HepG2 (cell line): ENCODE measurements at regions not wholly inside any gene's neighbourhood (a gene's known extent, or its start where the extent isn't known, plus 50 kb on each side); places are given as distances from the start of the nearest gene placed in this dataset.

ENCODE experiments used
- ATAC-seq: fragments of 200-7000 bp; cut with Tn5 transposase; 3 replicates; pipeline ENCODE4 v1.9.1; 2020; ENCODE audit warnings: mild to moderate bottlenecking, moderate library complexity
- BruUV-seq: library from RNA; stranded (reverse); fragments of 400-500 nt; replicated peaks from 2 replicates; lab custom pipeline; 2021; lab: Mats Ljungman, UMichigan
- CTCF ChIA-PET: fragments of 300-600 bp; formaldehyde crosslinking; extraction: SDS; loops from one replicate; lab custom pipeline; 2021; ENCODE audit warnings: low total read pairs, inconsistent platforms, low intra/inter-chr PET ratio; lab: Yijun Ruan, JAX
- POLR2A ChIA-PET: fragments of 350-600 bp; sonication (Branson Sonifier 250); formaldehyde crosslinking; loops from one replicate; lab custom pipeline; 2020; ENCODE audit warnings: antibody characterized with exemption, inconsistent platforms; lab: Yijun Ruan, JAX
- DNase-seq: peaks from one replicate; pipeline ENCODE4 v3.0.0-alpha.2; 2015; ENCODE audit warnings: low spot score
- FAIRE-seq: peaks from 3 replicates; lab custom pipeline; 2011; peaks lifted over from hg19 to GRCh38; lab: Jason Lieb, UNC
- H2AFZ ChIP-seq: one replicate; pipeline ENCODE4 v1.6.1; 2011; ENCODE audit warnings: low read length, inconsistent platforms
- H3K27ac ChIP-seq: fragments of 300-600 bp; 3 replicates; pipeline ENCODE4 v1.8.0; 2011; ENCODE audit warnings: mixed run types, mild to moderate bottlenecking, mixed read lengths, low read length, inconsistent platforms; ENCODE audit not compliant: insufficient read depth; ENCODE audit errors: extremely low read length
- H3K27me3 ChIP-seq, 2 experiments: fragments of 200-600 bp in 1 of 2; 2 replicates in 1 of 2; 3 replicates in 1 of 2; pipeline versions ENCODE4 v1.6.0 to v1.8.0; 2011; ENCODE audit warnings: low read length in 2 of 2, mild to moderate bottlenecking in 2 of 2, moderate library complexity in 2 of 2, inconsistent platforms in 1 of 2; ENCODE audit not compliant: insufficient read depth in 2 of 2, control insufficient read depth in 1 of 2
- H3K36me3 ChIP-seq, 2 experiments: fragments of 200-600 bp in 1 of 2; replicated peaks in 1 of 2; 2 replicates in 1 of 2; 3 replicates in 1 of 2; pipeline versions ENCODE4 v1.5.1 to v1.8.0; 2011; ENCODE audit warnings: low read length in 2 of 2, inconsistent platforms in 1 of 2; ENCODE audit not compliant: insufficient read depth in 2 of 2, control insufficient read depth in 1 of 2
- H3K4me1 ChIP-seq: 2 replicates; pipeline ENCODE4 v1.5.1; 2012; ENCODE audit warnings: low read length, inconsistent platforms; ENCODE audit not compliant: insufficient read depth
- H3K4me2 ChIP-seq: 2 replicates; pipeline ENCODE4 v1.6.0; 2011; ENCODE audit warnings: low read depth, low read length, inconsistent platforms
- H3K4me3 ChIP-seq, 3 experiments: fragments of 200-600 bp in 1 of 3; sonication (generic), shearing (Covaris generic) in 1 of 3; replicated peaks in 1 of 3; 2 replicates each; pipeline ENCODE4 v1.5.1; 2011 to 2016; ENCODE audit warnings: low read length in 3 of 3, inconsistent platforms in 2 of 3, low read depth in 2 of 3, mild to moderate bottlenecking in 2 of 3, control low read depth in 1 of 3, mixed read lengths in 1 of 3; ENCODE audit not compliant: insufficient read depth in 1 of 3
- H3K79me2 ChIP-seq: one replicate; pipeline ENCODE4 v1.6.1; 2011; ENCODE audit warnings: low read length, inconsistent platforms; ENCODE audit not compliant: insufficient read depth
- H3K9ac ChIP-seq: 2 replicates; pipeline ENCODE4 v1.6.0; 2011; ENCODE audit warnings: mild to moderate bottlenecking, low read depth, low read length, inconsistent platforms; ENCODE audit not compliant: insufficient read depth
- H3K9me3 ChIP-seq: 2 replicates; pipeline ENCODE4 v1.5.1; 2012; ENCODE audit warnings: mild to moderate bottlenecking, low read length
- H4K20me1 ChIP-seq: 2 replicates; pipeline ENCODE4 v1.6.0; 2011; ENCODE audit warnings: inconsistent platforms, mild to moderate bottlenecking, low read length, moderate library complexity; ENCODE audit not compliant: insufficient read depth
- ATF7 ChIP-seq, 2 experiments: fragments of 450-650 bp in 1 of 2; sonication (generic) in 1 of 2; formaldehyde crosslinking in 1 of 2; IDR thresholded peaks; 2 replicates each; pipeline versions ENCODE4 v1.4.0 to v1.6.1; 2016 to 2020; ENCODE audit warnings: antibody characterized with exemption in 1 of 2, mild to moderate bottlenecking in 1 of 2, missing genetic modification reagents in 1 of 2
- CEBPB ChIP-seq: IDR thresholded peaks from 2 replicates; pipeline ENCODE4 v1.6.1; 2011; ENCODE audit warnings: low read depth, low read length, improper control_type of control experiment, borderline replicate concordance
- CHCHD3 ChIP-seq: sonication (generic); formaldehyde crosslinking; IDR thresholded peaks from 2 replicates; pipeline ENCODE4 v1.8.0; 2022; ENCODE audit warnings: mild to moderate bottlenecking, missing genetic modification reagents, moderate library complexity
- MLLT10 ChIP-seq: sonication (generic); formaldehyde crosslinking; IDR thresholded peaks from 2 replicates; pipeline ENCODE4 v1.4.0; 2020; ENCODE audit warnings: missing genetic modification reagents
- REL ChIP-seq: sonication (generic); formaldehyde crosslinking; conservative IDR thresholded peaks from 2 replicates; pipeline ENCODE4 v1.8.0; 2022; ENCODE audit warnings: mild to moderate bottlenecking, missing genetic modification reagents, moderate library complexity
- SAP130 ChIP-seq: IDR thresholded peaks from 2 replicates; pipeline ENCODE4 v1.6.1; 2016; ENCODE audit warnings: low read depth
- ZNF468 ChIP-seq: sonication (generic); formaldehyde crosslinking; IDR thresholded peaks from 2 replicates; pipeline ENCODE4 v1.8.0; 2022; ENCODE audit warnings: mild to moderate bottlenecking, moderate library complexity, missing genetic modification reagents
- ZNF552 ChIP-seq: sonication (generic); formaldehyde crosslinking; IDR thresholded peaks from 2 replicates; pipeline ENCODE4 v1.9.0; 2022; ENCODE audit warnings: missing genetic modification reagents, mild to moderate bottlenecking, borderline replicate concordance
- WGBS: methylation state at CpG from one replicate; pipeline ENCODE4 v1.1.6; 2017; ENCODE audit warnings: low lambda C conversion rate; 5-methylcytosine and 5-hydroxymethylcytosine counted together
- in situ Hi-C: cut with HindIII; loops from 2 replicates; pipeline ENCODE4 v1.10.0; 2017; ENCODE audit warnings: low pct_unique_long_range_greater_than_20kb; ENCODE audit not compliant: extremely low pct_ligation_motif_present
- intact Hi-C: fragments of 100-400 bp; cut with micrococcal nuclease; formaldehyde crosslinking; loops from one replicate; pipeline ENCODE4 v1.10.0; 2022; ENCODE audit not compliant: unreplicated experiment

- in situ Hi-C loops (no loop called here), intact Hi-C loops (no loop called here)
- WGBS, result 3% methylated on average over 2 of the region's 2 CpGs
- BruUV-seq, result no TSS peak
- ChIA-PET CTCF (no interaction called here), POLR2A (no interaction called here)
- no peaks in the 10 kb centered on the region for H3K27me3 ChIP-seq
- ATAC-seq (no peak), DNase-seq (no peak), FAIRE-seq (no peak)
- no peaks in the 10 kb centered on the region for H3K79me2 ChIP-seq
- no peaks in the 10 kb centered on the region for H4K20me1 ChIP-seq
- no peak overlapping the region for H3K27ac ChIP-seq
- no peak overlapping the region for H3K4me3 ChIP-seq
- H3K9ac ChIP-seq, result no peak overlapping the region
- H3K36me3 ChIP-seq, result no peaks in the 10 kb centered on the region
- no peaks in the 10 kb centered on the region for H3K4me1 ChIP-seq
- TF ChIP-seq CHCHD3 (CRISPR knock-in tag) (no peak), ZNF468 (CRISPR knock-in tag) (no peak), ZNF552 (CRISPR knock-in tag) (no peak), REL (no peak)
- no peak overlapping the region for H2AFZ ChIP-seq
- H3K4me2 ChIP-seq, result no peak overlapping the region
- H3K9me3 ChIP-seq, result no peaks in the 10 kb centered on the region
Measured at GRCh38 chr4:147182041-147182440, 236.4 kb upstream of the TTC29 start.

GRCh38 chr4:147192679-147193078 lies 247.0 kb upstream of the TTC29 start:
- H2AFZ ChIP-seq, result no peak overlapping the region
- intact Hi-C loops (no loop called here), in situ Hi-C loops (no loop called here)
- H3K9me3 ChIP-seq, result no peaks in the 10 kb centered on the region
- no peaks in the 10 kb centered on the region for H3K36me3 ChIP-seq
- BruUV-seq, result no TSS peak
- DNase-seq, result no peak
- CTCF ChIA-PET, result no interaction called here
- H3K9ac ChIP-seq, result no peak overlapping the region
- no peaks in the 10 kb centered on the region for H3K27me3 ChIP-seq
- no peak overlapping the region for H3K4me2 ChIP-seq
- no peak for ATAC-seq
- POLR2A ChIA-PET, result no interaction called here
- H4K20me1 ChIP-seq, result no peaks in the 10 kb centered on the region
- no peak overlapping the region for H3K27ac ChIP-seq
- H3K4me1 ChIP-seq, result no peaks in the 10 kb centered on the region
- FAIRE-seq, result no peak
- H3K79me2 ChIP-seq, result no peaks in the 10 kb centered on the region
- no peak overlapping the region for H3K4me3 ChIP-seq
- TF ChIP-seq CEBPB (0 out of 2 replicates have a peak, but pooled peaks have one; percentile 7), SAP130 (no peak), ATF7 (IDR thresholded peaks at IDR 0.05) (peak; percentile 37; the same call in 1 of the 2 replicates), ATF7 (CRISPR knock-in tag; IDR thresholded peaks at IDR 0.05) (no peak), MLLT10 (CRISPR knock-in tag) (no peak)
